ENCODE measurements at regions not wholly inside any gene's neighbourhood (a gene's known extent, or its start where the extent isn't known, plus 50 kb on each side); places are given as distances from the start of the nearest gene placed in this dataset.

DNA sequence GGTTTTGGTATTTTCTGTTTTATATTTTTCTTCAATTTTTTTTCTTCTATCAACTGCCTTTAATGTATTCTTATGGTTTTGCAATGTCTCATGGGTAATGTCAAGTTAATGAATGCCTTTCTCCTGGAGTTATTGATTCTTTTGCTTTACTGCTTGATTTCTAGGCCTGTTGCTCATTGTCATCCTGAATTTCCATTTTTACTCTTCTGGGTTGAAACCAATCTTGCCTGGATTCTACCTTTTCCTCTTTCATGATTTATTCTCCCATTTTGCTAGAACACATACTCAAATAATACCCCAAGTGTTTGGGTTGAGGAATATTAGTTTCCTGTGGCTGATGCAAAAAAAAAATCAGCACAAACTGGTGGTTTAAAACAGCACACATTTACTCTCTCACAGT is 315.2 kb upstream of the PDZRN3 start:
- no peak for DNase-seq
- no peak overlapping the region for H3K27ac ChIP-seq
- TF ChIP-seq, protein P1, sequence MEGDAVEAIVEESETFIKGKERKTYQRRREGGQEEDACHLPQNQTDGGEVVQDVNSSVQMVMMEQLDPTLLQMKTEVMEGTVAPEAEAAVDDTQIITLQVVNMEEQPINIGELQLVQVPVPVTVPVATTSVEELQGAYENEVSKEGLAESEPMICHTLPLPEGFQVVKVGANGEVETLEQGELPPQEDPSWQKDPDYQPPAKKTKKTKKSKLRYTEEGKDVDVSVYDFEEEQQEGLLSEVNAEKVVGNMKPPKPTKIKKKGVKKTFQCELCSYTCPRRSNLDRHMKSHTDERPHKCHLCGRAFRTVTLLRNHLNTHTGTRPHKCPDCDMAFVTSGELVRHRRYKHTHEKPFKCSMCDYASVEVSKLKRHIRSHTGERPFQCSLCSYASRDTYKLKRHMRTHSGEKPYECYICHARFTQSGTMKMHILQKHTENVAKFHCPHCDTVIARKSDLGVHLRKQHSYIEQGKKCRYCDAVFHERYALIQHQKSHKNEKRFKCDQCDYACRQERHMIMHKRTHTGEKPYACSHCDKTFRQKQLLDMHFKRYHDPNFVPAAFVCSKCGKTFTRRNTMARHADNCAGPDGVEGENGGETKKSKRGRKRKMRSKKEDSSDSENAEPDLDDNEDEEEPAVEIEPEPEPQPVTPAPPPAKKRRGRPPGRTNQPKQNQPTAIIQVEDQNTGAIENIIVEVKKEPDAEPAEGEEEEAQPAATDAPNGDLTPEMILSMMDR (IDR thresholded peaks at IDR 0.05), result no peak
- no peaks in the 10 kb centered on the region for H3K4me1 ChIP-seq
- ATAC-seq, result no peak
- no peaks in the 10 kb centered on the region for H3K36me3 ChIP-seq (ENCODE audit: insufficient read depth in 1 of 2, low read depth in 1 of 2)
- no peaks in the 10 kb centered on the region for H3K9me3 ChIP-seq
- no peaks in the 10 kb centered on the region for H3K27me3 ChIP-seq (ENCODE audit: insufficient read depth in 3 of 3, low read length in 2 of 3)
- no peak overlapping the region for H3K4me3 ChIP-seq
- intact Hi-C loops (cut with DNase I), result no loop called here

DNA sequence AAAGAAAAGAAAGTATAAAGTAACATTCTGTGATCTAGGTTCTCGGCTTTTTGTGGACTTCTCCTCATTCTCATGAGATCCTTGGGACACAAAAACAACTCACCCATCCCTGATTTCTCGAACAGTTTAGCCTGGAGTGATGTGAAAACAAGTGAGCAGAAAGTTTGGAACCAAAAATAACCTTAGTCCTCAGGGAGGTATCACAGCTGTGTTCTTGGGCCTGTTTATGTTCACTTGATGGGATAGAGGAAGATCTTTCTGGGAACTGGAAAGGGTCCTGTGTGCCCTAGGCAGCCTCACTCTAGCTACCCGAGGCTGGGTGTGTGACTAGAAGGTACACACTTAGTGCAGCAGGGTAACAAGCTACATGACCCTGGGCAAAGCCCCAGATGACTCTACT is 308.8 kb upstream of the PDZRN3 start:
- H3K27me3 ChIP-seq (ENCODE audit: insufficient read depth in 3 of 3, low read length in 2 of 3), result no peaks in the 10 kb centered on the region
- H3K4me3 ChIP-seq, result no peak overlapping the region
- DNase-seq (no peak), ATAC-seq (no peak)
- no peak overlapping the region for H3K27ac ChIP-seq
- no peaks in the 10 kb centered on the region for H3K9me3 ChIP-seq
- no peaks in the 10 kb centered on the region for H3K36me3 ChIP-seq (ENCODE audit: insufficient read depth in 1 of 2, low read depth in 1 of 2)
- 43 to 46% (median 43%) methylated on average over 3 of the region's 3 CpGs for WGBS, 3 donors
- TF ChIP-seq, protein P1 (IDR thresholded peaks at IDR 0.05), result no peak
- intact Hi-C loops (cut with DNase I), result no loop called here
- no peaks in the 10 kb centered on the region for H3K4me1 ChIP-seq

- no peak overlapping the region for H3K4me3 ChIP-seq
- intact Hi-C loops (cut with DNase I), result no loop called here
- DNase-seq (no peak), ATAC-seq (no peak)
- H3K27me3 ChIP-seq (ENCODE audit: insufficient read depth in 3 of 3, low read length in 2 of 3), result no peaks in the 10 kb centered on the region
- no peaks in the 10 kb centered on the region for H3K9me3 ChIP-seq
- TF ChIP-seq, protein P1 (IDR thresholded peaks at IDR 0.05), result no peak
- no peak overlapping the region for H3K27ac ChIP-seq
- WGBS, 3 donors, result 59 to 64% (median 60%) methylated on average over 4 of the region's 4 CpGs
- H3K4me1 ChIP-seq, result no peaks in the 10 kb centered on the region
- H3K36me3 ChIP-seq (ENCODE audit: insufficient read depth in 1 of 2, low read depth in 1 of 2), result no peaks in the 10 kb centered on the region
Observed at GRCh38 chr3:73927203-73927570, 302.4 kb upstream of the PDZRN3 start.

DNA sequence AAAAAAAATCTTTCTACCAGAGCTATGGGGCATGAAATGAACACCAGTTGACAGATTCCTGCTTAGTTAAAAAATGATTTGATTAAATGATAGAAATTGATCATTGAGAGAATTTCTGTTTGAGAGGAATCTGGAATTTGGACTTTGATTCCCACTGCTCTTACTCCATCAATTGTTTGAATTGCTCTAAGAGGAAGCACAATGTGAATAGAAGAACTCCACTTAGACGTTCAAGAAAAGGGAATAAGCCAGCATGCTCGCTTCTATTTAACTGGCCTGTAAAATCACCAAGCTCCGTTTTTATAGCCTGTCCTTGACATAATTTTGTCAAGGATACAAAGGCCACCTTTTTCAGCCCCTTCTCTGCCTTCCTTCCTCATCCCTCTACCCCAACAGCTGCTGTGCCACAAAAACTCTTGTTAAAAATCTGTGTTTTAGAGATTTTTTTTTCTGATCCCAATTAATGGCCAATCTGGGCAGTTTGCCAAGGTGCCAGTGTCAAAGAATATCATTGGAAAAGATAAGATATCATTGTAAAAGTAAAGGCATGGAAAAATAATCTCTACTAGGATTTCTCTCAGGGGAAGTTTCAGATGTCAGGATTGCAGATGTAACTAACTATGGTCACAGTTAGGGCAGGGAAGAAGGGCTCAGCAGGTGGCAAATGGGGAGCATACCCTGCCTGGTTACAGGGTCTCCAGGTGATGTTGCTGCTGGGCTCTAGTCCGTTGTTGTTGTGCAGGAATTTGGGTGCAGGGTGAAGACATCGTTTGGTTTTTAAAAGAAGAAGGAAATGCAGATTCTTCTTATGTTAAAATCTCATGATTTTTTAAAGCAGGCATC is 301.8 kb upstream of the PDZRN3 start:
- DNase-seq (no peak), ATAC-seq (no peak)
- Histone ChIP-seq H3K4me1 (no peaks in the 10 kb centered on the region), H3K9me3 (no peaks in the 10 kb centered on the region), H3K27ac (no peak overlapping the region), H3K36me3 (ENCODE audit: insufficient read depth in 1 of 2, low read depth in 1 of 2) (no peaks in the 10 kb centered on the region), H3K4me3 (no peak overlapping the region), H3K27me3 (ENCODE audit: insufficient read depth in 3 of 3, low read length in 2 of 3) (no peaks in the 10 kb centered on the region)
- intact Hi-C loops (cut with DNase I), result no loop called here
- 20 to 23% (median 22%) methylated on average over 5 of the region's 5 CpGs for WGBS, 3 donors
- TF ChIP-seq, protein P1 (IDR thresholded peaks at IDR 0.05), result no peak

- DNase-seq (no peak), ATAC-seq (no peak)
- no peaks in the 10 kb centered on the region for H3K36me3 ChIP-seq (ENCODE audit: insufficient read depth in 1 of 2, low read depth in 1 of 2)
- intact Hi-C loops (cut with DNase I), result no loop called here
- H3K9me3 ChIP-seq, result no peaks in the 10 kb centered on the region
- TF ChIP-seq, protein P1 (IDR thresholded peaks at IDR 0.05), result no peak
- no peak overlapping the region for H3K27ac ChIP-seq
- H3K4me1 ChIP-seq, result no peaks in the 10 kb centered on the region
- WGBS, 3 donors, result 75 to 81% (median 77%) methylated on average over 3 of the region's 3 CpGs
- no peak overlapping the region for H3K4me3 ChIP-seq
- no peaks in the 10 kb centered on the region for H3K27me3 ChIP-seq (ENCODE audit: insufficient read depth in 3 of 3, low read length in 2 of 3)
Observed at GRCh38 chr3:73925011-73925410, 300.3 kb upstream of the PDZRN3 start.

All from psoas muscle (tissue), 7 donors.